GM21723 (cell line): ENCODE measurements at regions not wholly inside any gene's neighbourhood (a gene's known extent, or its start where the extent isn't known, plus 50 kb on each side); places are given as distances from the start of the nearest gene placed in this dataset.
A peak's percentile ranks its signal among the peaks of the same experiment; 100 is the strongest.
"Not testable (repeated sequence)": the region's sequence is repeated elsewhere in the genome, so short reads cannot be mapped to it uniquely, and the experiment has no call there.

Experiments used
- ATAC-seq: cut with Tn5 transposase; IDR thresholded peaks from one replicate; pipeline ENCODE4 v1.9.1; 2021; ENCODE audit warnings: mild to moderate bottlenecking, moderate library complexity; ENCODE audit not compliant: unreplicated experiment

DNA sequence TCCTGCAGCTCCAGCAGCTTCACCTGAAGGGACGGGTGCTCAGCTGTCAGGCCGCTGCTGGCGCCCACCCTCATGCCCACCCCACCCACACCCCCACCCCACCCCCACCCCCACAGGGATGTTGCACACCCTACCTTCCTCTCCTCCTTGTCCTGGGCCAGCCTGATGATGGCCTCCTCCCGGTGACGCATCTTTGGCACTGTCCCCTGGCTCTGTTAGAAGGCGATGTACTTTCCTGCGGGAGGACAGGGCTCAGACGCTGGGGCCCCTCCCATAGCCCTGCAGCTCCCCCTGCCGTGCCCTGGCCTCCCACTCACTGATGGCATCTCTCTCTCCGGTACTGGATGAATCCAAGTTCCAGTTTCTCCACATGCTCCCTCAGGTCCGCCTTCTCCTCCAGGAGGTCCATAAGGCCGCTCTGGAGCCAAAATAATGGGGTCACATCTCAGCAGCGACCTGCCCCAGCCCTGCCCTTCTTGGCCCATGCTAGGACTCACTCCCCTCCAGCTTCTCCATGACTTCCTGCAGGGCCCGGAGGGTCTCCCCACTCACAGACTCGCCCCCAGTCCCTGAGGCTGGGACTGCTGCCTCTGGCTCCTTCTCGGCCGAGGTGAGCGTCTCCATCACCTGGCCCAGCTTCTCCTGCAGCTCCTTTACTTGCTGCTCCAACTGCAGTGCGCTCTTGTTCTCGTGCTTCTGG is 55.2 kb downstream of the GOLGA8B start:
- ATAC-seq: not testable (repeated sequence)

DNA sequence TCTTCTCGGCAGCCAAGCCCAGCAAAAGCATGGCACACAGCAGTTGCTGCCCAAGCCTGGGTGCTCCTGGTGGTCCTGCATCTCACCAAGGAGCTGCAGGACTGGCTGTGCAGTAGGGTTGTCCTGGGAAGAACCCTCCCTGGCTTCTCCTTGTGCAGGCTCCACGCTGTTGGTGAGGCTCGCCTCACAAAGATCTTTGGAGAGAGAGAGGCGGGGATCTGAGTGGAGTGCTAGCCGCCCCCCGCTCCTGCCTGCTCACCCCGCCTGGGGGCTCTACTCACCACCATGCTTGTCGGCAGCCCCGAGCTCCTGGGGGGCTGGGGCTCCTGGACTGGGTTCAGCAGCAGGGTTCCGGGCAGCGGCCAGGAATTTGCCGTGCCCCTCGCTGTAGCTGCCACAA is 55.8 kb downstream of the GOLGA8B start:
- ATAC-seq: not testable (repeated sequence)

DNA sequence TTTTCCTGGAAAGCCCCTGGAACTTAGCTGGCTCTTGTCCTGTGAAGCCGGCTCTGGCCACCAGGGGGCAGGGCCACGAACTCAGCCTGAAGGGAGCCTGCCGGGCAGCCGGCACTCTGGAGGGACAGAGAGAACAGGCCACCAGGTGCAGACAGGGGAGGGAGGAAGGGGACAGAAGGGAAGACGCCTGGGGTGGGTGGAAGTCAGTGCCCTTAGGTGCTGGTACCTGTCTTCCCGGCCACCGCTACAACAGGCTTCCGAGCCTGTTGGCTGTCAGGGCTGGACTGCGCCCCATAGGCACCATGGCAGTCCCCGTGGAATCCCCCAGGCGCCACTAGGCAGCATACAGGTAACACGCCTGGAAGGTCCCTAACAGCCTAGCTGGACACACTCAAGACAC is 59.6 kb downstream of the GOLGA8B start:
- not testable (repeated sequence) for ATAC-seq

DNA sequence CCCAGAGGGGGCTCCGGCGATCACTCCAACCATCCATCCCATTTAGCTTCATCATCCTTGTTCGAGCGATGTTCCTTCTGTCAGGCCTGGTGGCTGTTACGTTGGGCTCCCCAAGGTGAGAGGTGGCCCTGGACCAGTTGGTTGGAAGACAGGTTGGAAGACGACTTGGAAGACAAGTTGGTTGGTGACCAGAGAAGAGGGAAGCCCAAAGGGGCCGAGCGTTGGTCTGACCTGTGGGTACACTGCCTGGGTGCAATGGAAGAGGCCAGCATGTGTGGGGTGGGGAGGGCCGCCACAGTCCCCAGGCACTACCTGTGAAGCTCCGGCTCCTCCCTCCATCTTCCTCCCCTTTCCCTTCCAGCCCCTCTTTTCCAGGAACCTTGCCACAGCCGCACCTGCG is 60.9 kb downstream of the GOLGA8B start:
- ATAC-seq: not testable (repeated sequence)

DNA sequence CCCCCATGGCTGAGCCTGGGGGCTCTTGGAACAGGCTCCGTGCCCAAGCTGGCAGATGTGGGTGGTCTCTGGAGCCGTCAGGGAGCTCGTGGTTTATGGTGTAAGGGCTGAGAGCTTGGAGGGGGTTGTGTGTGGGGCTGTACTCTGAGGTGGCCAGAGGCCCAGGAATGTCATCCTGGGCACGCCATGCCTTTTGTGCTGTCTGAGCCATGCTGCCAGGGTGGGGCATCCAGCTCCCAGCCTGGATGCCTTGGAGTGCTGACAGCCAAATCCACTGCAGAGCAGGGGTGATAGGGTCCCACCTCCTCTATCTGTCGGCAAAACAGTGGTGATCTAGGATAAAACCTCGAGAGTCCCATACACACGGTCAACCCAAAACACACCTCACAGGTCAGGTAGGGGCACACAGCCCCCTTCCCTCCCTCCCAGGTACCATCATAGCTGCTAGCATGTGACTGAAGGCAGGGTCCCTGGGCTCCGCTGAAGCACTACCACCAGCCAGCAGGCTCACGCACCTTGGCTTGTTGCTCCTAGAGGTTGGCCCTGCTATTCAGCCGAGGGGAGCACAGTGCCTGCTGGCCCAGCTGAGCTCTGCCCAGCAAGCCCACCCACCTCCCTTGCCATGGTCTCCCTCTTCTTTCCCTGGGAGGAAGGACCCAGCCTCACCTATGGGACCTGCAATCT is 61.5 kb downstream of the GOLGA8B start:
- ATAC-seq: not testable (repeated sequence)

DNA sequence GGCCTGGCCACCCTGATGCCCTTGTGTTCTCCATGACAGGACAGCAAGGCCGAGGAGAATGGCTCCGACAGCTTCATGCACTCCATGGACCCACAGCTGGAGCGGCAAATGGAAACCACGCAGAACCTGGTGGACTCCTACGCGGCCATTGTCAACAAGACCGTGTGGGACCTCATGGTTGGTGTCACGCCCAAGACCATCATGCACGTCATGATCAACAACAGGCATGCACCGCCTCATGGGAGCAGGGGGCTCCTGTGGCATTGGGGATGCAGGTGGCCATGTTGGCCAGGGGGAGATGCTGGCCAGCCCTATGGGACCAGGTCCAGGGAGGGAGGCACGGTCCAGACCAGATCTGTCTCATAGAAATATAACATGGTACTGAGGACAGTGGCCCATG is 62.9 kb downstream of the GOLGA8B start:
- no peak for ATAC-seq

DNA sequence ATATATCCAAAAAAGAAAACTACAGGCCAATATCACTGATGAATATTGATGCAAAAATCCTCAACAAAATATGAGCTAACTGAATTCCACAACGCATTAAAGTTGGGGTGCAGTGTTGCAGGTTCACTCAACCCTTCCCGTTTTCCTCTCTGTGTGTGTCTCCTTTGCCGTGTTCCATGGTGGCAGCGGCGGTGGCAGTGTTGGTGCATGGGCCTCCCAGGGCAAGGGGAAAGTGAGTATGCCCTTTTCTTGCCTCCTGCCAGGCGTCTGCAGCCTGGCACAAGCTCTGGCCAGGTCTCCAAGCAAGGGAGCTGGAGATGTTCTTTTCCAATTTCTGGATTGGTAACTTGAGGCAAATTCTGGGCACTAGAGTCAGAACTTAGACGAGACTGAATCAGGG is 63.4 kb downstream of the GOLGA8B start:
- ATAC-seq: not testable (repeated sequence)

DNA sequence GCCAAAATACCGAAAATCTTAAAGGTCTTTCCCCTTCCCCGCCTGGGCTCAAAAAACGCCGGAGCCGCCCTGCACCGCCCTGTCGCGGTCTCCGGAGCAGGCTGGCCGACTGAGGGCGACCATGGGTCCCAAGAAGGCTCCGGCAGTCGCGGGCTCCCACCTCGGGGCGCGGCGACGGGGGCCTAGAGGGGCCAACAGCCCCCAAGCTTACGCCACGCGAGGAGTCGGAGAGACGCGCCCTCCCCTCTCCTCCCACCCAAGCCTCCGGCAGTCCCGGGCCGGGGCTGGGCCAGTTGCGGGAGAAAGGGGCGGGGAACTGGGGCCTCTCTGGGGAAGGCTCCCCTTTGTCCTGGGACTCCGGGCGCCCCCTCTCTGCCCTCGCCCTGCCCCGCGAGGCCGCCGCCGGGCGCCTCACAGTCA is 69.2 kb downstream of the GOLGA8B start:
- ATAC-seq: peak; percentile 70

DNA sequence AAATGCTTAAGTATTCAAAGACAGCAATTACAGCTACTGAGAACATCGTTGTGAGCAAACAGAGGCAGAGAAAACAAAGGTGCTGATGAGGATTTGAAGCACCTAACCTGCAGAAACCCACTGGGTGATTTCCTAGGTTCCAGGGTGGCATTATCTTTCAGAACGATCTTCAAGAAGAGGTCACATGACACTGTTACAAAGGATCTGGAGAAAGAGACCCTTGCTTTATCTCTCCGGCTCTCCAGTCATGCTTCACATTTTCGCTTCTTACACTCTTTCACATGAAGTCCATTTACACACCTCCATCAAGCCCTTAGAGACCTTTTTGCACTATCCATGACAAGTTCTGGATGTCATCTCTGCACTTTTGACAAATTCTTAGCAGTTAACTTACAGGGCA is 70.8 kb downstream of the GOLGA8B start:
- ATAC-seq: no peak

DNA sequence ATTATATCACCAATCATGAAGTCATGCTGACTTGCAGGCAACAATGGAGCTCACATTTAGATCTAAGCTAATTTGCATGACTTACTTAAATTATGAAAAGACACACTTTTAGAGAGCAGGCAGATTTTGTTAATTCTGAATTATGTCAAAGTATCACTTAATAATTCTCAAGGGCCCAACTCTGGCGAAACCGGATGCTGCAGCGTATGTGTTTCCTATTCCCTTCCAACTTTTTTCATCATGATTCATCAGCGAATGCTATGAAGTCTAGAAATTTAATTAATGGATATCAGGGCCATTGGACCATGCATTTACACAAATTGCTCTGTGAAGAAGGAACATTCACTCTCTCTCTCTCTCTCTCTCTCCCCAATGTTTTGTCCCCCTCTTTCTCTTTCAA is 63.5 kb upstream of the GOLGA8A start:
- no peak for ATAC-seq

DNA sequence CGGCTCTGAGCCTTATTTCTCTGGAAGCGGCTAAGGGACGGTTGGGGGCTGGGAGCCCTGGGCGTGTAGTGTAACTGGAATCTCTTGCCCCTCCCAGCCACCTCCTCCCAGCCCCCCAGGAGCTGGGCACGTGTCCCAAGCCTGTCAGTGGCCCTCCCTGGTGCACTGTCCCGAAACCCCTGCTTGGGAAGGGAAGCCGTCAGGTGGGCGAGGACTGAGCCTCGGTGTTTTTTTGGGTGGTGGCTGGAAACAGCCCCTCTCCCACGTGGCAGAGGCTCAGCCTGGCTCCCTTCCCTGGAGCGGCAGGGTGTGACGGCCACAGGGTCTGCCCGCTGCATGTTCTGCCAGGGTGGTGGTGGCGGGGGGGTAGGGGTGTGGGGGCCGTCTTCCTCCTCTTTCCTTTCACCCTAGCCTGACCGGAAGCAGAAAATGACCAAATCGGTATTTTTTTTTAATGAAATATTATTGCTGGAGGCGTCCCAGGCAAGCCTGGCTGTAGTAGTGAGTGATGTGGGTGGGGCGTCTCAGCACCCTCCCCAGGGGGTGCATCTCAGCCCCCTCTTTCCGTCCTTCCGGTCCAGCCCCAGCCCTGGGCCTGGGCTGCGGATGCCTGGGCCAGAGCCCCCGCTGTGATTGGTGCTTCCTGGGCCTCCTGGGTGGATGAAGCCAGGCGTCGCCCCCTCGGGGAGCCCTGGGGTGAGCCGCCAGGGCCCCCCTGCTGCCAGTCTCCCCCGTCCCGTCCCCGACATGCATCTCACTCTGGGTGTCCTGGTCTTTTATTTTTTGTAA is 58.8 kb upstream of the GOLGA8A start:
- ATAC-seq: no peak

DNA sequence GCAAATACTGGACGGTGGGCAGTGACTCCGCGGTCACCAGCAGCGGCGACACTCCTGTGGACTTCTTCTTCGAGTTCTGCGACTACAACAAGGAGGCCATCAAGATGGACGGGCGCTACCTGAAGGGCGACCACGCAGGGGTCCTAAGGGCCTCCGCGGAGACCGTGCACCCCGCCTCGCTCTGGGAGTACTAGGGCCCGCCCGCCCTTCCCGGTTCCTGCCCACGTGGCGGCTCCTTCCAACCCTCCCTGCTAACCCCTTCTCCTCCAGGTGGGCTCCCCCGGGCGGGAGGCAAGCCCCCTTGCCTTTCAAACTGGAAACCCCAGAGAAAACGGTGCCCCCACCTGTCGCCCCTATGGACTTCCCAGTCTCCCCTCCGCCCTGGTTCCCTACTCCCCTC is 58.1 kb upstream of the GOLGA8A start:
- not testable (repeated sequence) for ATAC-seq

DNA sequence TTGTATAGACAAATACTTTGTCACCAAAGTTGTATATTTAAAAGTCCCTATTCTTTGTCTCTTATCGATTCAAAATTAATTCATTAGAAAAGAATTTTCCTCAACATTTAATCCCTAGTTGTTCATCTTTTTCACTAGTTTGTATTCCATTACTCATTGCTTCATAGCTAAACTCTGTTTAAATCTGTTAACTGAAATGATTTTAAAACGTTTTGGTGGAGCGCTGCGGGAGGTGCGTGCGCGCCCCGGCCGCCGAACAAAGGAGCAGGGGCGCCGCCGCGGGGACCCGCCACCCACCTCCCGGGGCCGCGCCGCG is 56.4 kb upstream of the GOLGA8A start:
- no peak for ATAC-seq

DNA sequence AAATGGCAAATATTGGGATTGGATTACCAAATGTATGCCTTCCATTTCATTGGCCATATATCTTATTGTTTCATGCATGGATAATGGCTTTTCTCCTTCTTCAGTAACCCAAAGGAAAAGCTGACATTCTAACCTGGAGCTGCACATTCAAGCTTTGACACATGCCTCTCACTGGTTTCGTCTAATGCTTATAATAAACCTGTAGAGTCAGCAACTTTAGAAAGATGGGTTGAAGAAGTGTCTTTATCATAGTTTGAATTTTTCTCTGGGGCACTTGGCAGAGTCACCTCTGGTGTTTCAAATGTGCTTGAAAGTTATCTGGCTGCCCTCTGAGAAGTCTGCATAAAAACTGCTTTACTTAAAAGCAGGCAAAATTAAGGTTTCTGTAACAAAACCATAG is 55.4 kb upstream of the GOLGA8A start:
- ATAC-seq: no peak

DNA sequence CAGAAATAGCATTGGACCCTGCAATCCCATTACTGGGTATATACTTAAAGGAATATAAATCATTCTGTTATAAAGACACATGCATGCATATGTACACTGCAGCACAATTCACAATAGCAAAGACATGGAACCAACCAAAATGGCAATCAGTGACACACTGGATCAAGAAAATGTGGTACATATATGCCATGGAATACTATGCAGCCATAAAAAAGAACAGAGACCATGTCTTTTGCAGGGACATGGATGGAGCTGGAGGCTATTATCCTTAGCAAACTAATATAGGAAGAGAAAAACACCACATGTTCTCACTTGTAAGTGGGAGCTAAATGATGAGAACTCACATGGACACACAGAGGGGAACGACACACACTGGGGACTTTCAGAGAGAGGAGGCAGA is 53.9 kb upstream of the GOLGA8A start:
- ATAC-seq: not testable (repeated sequence)

DNA sequence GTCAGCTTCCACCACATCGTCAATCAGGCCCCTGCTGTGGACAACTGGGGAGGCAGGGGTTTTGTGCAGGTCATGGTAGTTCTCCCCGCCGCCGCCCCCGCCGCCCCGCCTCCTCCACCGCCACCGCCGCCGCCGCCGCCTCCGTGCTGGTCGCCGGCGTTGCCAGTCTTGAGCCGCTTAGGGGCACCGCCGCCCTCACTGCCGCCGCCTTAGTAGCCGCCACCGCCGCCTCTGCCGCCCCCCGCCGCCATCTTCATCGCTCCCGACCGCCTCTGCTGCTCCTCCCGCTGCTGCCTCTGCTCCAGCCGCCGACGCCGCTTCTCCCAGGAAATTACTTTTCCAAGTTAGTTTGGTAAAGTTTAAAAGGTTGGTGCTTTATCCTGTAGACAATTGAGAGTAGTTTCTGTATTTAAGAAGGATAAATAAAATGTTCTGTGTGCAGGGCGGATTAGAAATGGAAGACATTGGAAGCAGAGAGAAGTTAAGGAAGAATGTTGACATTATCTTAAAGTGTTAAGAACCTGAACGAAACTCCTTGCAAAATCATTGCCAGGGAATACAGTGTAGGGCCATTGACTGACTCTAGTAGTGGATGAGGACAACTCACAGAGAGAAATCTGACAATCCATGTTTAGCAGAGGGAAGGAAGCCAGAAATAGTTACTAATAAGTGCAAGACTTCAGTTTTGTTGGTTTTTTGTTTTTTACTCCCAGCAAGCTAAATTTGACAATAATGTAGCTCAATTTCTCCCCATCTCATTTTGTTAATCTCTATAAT is 53.0 kb upstream of the GOLGA8A start:
- ATAC-seq: no peak

DNA sequence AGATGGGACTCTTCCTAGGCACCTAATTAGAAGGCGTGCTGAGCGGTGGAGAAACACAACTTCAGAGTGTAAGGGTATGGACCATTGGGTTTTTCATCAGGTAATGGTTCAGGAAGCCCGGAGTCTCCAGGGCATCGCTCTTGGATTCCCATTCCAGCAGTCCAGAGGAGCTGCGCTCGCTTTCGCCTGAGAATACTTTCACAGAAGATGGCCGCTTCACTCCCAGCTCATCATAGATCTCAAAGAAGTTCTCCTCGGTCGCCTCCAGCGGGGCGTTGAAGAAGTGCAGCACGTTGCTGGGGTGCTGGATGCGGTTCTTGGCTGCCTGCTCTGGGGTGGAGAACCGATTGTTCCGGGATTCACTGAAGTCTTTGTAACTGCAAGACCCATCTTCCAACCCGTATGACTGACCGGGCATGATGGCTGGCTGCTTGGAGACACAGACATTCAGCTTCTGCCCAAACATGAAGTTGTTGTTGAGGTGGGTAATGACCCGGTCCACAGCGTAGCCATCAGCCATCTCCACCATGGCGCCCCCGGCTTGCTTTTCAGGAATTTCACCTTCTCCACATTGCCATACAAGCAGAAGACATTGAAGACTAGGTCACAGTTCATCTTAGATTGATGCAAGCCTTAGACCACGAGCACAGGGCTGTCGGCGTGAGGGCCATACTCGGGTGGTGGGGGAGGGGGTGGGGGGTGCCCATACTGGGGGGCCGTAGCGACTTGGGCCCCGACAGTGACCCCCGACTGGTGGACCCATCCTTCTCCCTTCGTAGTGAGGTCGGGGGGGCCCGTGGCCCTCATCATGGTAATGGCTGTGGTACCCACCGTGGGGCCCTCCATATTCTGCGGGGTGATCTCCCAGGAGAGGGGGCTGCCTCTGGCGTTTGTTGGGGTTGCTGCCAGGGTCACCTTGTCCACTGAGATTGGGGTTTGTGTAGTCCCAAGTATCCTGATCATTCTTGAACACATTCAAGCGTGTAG is 51.7 kb upstream of the GOLGA8A start:
- not testable (repeated sequence) for ATAC-seq
